OCI-LY1 (cell line): ENCODE measurements at regions not wholly inside any gene's neighbourhood (a gene's known extent, or its start where the extent isn't known, plus 50 kb on each side); places are given as distances from the start of the nearest gene placed in this dataset.

Experiments
- EZH2 ChIP-seq: fragments of 200-600 bp; sonication (generic), shearing (Covaris generic); IDR thresholded peaks from 2 replicates; pipeline ENCODE4 v1.8.0; 2017; ENCODE audit warnings: borderline replicate concordance, mixed run types, mild to moderate bottlenecking, antibody characterized with exemption, low read length, moderate library complexity, mixed read lengths
- TF ChIP-seq, protein P1 (sequence below): fragments of 200-600 bp; sonication (generic), shearing (Covaris generic); IDR thresholded peaks from 2 replicates; pipeline ENCODE4 v1.5.1; 2017; ENCODE audit warnings: mild to moderate bottlenecking, antibody characterized with exemption, low read length, moderate library complexity, mixed read lengths

GRCh38 chr13:70634893-70635292 lies 526.6 kb upstream of the KLHL1 start:
- TF ChIP-seq EZH2: no peak
- TF ChIP-seq, protein P1, sequence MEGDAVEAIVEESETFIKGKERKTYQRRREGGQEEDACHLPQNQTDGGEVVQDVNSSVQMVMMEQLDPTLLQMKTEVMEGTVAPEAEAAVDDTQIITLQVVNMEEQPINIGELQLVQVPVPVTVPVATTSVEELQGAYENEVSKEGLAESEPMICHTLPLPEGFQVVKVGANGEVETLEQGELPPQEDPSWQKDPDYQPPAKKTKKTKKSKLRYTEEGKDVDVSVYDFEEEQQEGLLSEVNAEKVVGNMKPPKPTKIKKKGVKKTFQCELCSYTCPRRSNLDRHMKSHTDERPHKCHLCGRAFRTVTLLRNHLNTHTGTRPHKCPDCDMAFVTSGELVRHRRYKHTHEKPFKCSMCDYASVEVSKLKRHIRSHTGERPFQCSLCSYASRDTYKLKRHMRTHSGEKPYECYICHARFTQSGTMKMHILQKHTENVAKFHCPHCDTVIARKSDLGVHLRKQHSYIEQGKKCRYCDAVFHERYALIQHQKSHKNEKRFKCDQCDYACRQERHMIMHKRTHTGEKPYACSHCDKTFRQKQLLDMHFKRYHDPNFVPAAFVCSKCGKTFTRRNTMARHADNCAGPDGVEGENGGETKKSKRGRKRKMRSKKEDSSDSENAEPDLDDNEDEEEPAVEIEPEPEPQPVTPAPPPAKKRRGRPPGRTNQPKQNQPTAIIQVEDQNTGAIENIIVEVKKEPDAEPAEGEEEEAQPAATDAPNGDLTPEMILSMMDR: no peak
